CD4-positive, CD25-positive, alpha-beta regulatory T cell (primary cell): ENCODE measurements at regions not wholly inside any gene's neighbourhood (a gene's known extent, or its start where the extent isn't known, plus 50 kb on each side); places are given as distances from the start of the nearest gene placed in this dataset.

Source experiments
- ATAC-seq, 2 donors: fragments of 150-1000 bp; cut with Tn5 transposase; one replicate each; pipeline ENCODE4 v1.10.0; 2021; ENCODE audit warnings: low read depth in 2 of 2, moderate number of reproducible peaks in 2 of 2, moderate library complexity in 1 of 2
- DNase-seq, 3 donors: peaks; one replicate each; pipeline versions ENCODE4 v3.0.0 to v3.0.0-alpha.2; 2012 to 2022; ENCODE audit warnings: mixed read lengths in 1 of 3
- H3K27ac ChIP-seq: one replicate; pipeline ENCODE4 v1.7.0; 2013; ENCODE audit warnings: mild to moderate bottlenecking, low read length; ENCODE audit not compliant: insufficient read depth, poor library complexity, severe bottlenecking
- H3K27me3 ChIP-seq: one replicate; pipeline ENCODE4 v1.7.0; 2013; ENCODE audit warnings: low read length; ENCODE audit not compliant: control insufficient read depth, insufficient read depth
- H3K36me3 ChIP-seq: one replicate; pipeline ENCODE4 v1.7.0; 2013; ENCODE audit warnings: mild to moderate bottlenecking, low read length, moderate library complexity; ENCODE audit not compliant: control insufficient read depth, insufficient read depth
- H3K4me1 ChIP-seq: 2 replicates; pipeline ENCODE4 v1.7.0; 2013; ENCODE audit warnings: mild to moderate bottlenecking, low read length; ENCODE audit not compliant: insufficient read depth, control insufficient read depth, poor library complexity, severe bottlenecking
- H3K4me3 ChIP-seq: one replicate; pipeline ENCODE4 v1.7.0; 2013; ENCODE audit warnings: low read depth, mild to moderate bottlenecking, low read length, moderate library complexity
- H3K9me3 ChIP-seq, 2 experiments: 1 replicate in 1 of 2; 2 replicates in 1 of 2; pipeline ENCODE4 v1.7.0; 2013; ENCODE audit warnings: low read length in 2 of 2, mild to moderate bottlenecking in 1 of 2, moderate library complexity in 1 of 2; ENCODE audit not compliant: control insufficient read depth in 2 of 2
- H3K27ac Mint-ChIP-seq, 3 donors: one replicate each; pipeline ENCODE4 v1.8.0; 2020 to 2022; ENCODE audit warnings: mild to moderate bottlenecking in 3 of 3, mixed read lengths in 3 of 3, moderate library complexity in 2 of 3
- H3K27me3 Mint-ChIP-seq: one replicate; pipeline ENCODE4 v1.8.0; 2022; ENCODE audit warnings: mild to moderate bottlenecking, mixed read lengths
- H3K36me3 Mint-ChIP-seq: one replicate; pipeline ENCODE4 v1.8.0; 2020; ENCODE audit warnings: mixed read lengths
- H3K4me1 Mint-ChIP-seq, 4 donors: one replicate each; pipeline ENCODE4 v1.8.0; 2020 to 2022; ENCODE audit warnings: mixed read lengths in 4 of 4, mild to moderate bottlenecking in 1 of 4
- H3K4me3 Mint-ChIP-seq, 4 donors: one replicate each; pipeline ENCODE4 v1.8.0; 2020 to 2022; ENCODE audit warnings: mild to moderate bottlenecking in 4 of 4, mixed read lengths in 4 of 4, moderate library complexity in 3 of 4
- H3K9me3 Mint-ChIP-seq, 7 donors: one replicate each; pipeline ENCODE4 v1.8.0; 2020 to 2022; ENCODE audit warnings: mixed read lengths in 7 of 7, mild to moderate bottlenecking in 3 of 7, moderate library complexity in 2 of 7

- Mint-ChIP-seq H3K27me3 (no peaks in the 10 kb centered on the region), H3K4me3 (no peak overlapping the region), H3K9me3 (peaks cover 5 to 25% (median 6%) of the 10 kb centered on the region in 7 donors), H3K36me3 (no peaks in the 10 kb centered on the region), H3K27ac (no peak overlapping the region), H3K4me1 (no peaks in the 10 kb centered on the region)
- no peaks in the 10 kb centered on the region for H3K27me3 ChIP-seq
- no peak for DNase-seq
- ATAC-seq: no peak
- H3K36me3 ChIP-seq: no peaks in the 10 kb centered on the region
- no peaks in the 10 kb centered on the region for H3K4me1 ChIP-seq
- no peak overlapping the region for H3K27ac ChIP-seq
- H3K4me3 ChIP-seq: no peak overlapping the region
- H3K9me3 ChIP-seq: peaks cover 0 to 2% of the 10 kb centered on the region in 2 experiments
Measured at GRCh38 chr7:119711104-119711503, 561.9 kb upstream of the KCND2 start.

GRCh38 chr7:119712886-119713462 is 560.0 kb upstream of the KCND2 start:
- Histone ChIP-seq H3K4me3 (no peak overlapping the region), H3K27ac (no peak overlapping the region), H3K4me1 (no peaks in the 10 kb centered on the region), H3K36me3 (no peaks in the 10 kb centered on the region), H3K27me3 (no peaks in the 10 kb centered on the region), H3K9me3 (no peaks in the 10 kb centered on the region)
- Mint-ChIP-seq H3K36me3 (no peaks in the 10 kb centered on the region), H3K4me3 (no peak overlapping the region), H3K27ac (no peak overlapping the region), H3K4me1 (no peaks in the 10 kb centered on the region), H3K27me3 (no peaks in the 10 kb centered on the region), H3K9me3 (peaks cover 6 to 25% (median 8%) of the 10 kb centered on the region in 7 donors)
- no peak for DNase-seq
- ATAC-seq: no peak

- no peaks in the 10 kb centered on the region for H3K36me3 Mint-ChIP-seq
- Histone ChIP-seq H3K27ac (no peak overlapping the region), H3K9me3 (no peaks in the 10 kb centered on the region), H3K4me1 (no peaks in the 10 kb centered on the region), H3K4me3 (no peak overlapping the region), H3K36me3 (no peaks in the 10 kb centered on the region), H3K27me3 (no peaks in the 10 kb centered on the region)
- DNase-seq: no peak
- no peaks in the 10 kb centered on the region for H3K4me1 Mint-ChIP-seq
- no peak for ATAC-seq
- H3K4me3 Mint-ChIP-seq: no peak overlapping the region
- H3K9me3 Mint-ChIP-seq: peaks cover 6 to 24% (median 8%) of the 10 kb centered on the region in 7 donors
- no peaks in the 10 kb centered on the region for H3K27me3 Mint-ChIP-seq
- H3K27ac Mint-ChIP-seq: no peak overlapping the region
Measured at GRCh38 chr7:119713606-119714005, 559.4 kb upstream of the KCND2 start.

- H3K27ac Mint-ChIP-seq: no peak overlapping the region
- no peak overlapping the region for H3K4me3 ChIP-seq
- H3K27me3 ChIP-seq: no peaks in the 10 kb centered on the region
- H3K4me1 Mint-ChIP-seq: no peaks in the 10 kb centered on the region
- peaks cover 0 to 7% (median 2%) of the 10 kb centered on the region in 7 donors for H3K9me3 Mint-ChIP-seq
- DNase-seq (no peak), ATAC-seq (no peak)
- no peak overlapping the region for H3K4me3 Mint-ChIP-seq
- H3K36me3 ChIP-seq: no peaks in the 10 kb centered on the region
- H3K27me3 Mint-ChIP-seq: no peaks in the 10 kb centered on the region
- H3K27ac ChIP-seq: no peak overlapping the region
- H3K4me1 ChIP-seq: no peaks in the 10 kb centered on the region
- H3K36me3 Mint-ChIP-seq: no peaks in the 10 kb centered on the region
- no peaks in the 10 kb centered on the region for H3K9me3 ChIP-seq
Measured at GRCh38 chr7:119720541-119720940, 552.4 kb upstream of the KCND2 start.

GRCh38 chr7:119724041-119724792 is 548.8 kb upstream of the KCND2 start:
- Mint-ChIP-seq H3K27me3 (no peaks in the 10 kb centered on the region), H3K4me3 (no peak overlapping the region), H3K27ac (no peak overlapping the region), H3K36me3 (no peaks in the 10 kb centered on the region), H3K4me1 (no peaks in the 10 kb centered on the region), H3K9me3 (peaks cover 0 to 5% (median 3%) of the 10 kb centered on the region in 7 donors)
- DNase-seq (no peak), ATAC-seq (peak in 1 of 2 donors; percentile 16)
- Histone ChIP-seq H3K9me3 (no peaks in the 10 kb centered on the region), H3K4me1 (no peaks in the 10 kb centered on the region), H3K36me3 (no peaks in the 10 kb centered on the region), H3K27ac (no peak overlapping the region), H3K4me3 (no peak overlapping the region), H3K27me3 (no peaks in the 10 kb centered on the region)

- H3K27me3 Mint-ChIP-seq: no peaks in the 10 kb centered on the region
- ATAC-seq (no peak), DNase-seq (no peak)
- H3K9me3 Mint-ChIP-seq: peaks cover 0 to 11% (median 9%) of the 10 kb centered on the region in 7 donors
- no peaks in the 10 kb centered on the region for H3K4me1 Mint-ChIP-seq
- no peak overlapping the region for H3K4me3 ChIP-seq
- no peak overlapping the region for H3K4me3 Mint-ChIP-seq
- no peak overlapping the region for H3K27ac Mint-ChIP-seq
- H3K36me3 ChIP-seq: no peaks in the 10 kb centered on the region
- no peaks in the 10 kb centered on the region for H3K4me1 ChIP-seq
- no peak overlapping the region for H3K27ac ChIP-seq
- H3K27me3 ChIP-seq: no peaks in the 10 kb centered on the region
- peaks cover 2 to 4% of the 10 kb centered on the region in 2 experiments for H3K9me3 ChIP-seq
- H3K36me3 Mint-ChIP-seq: no peaks in the 10 kb centered on the region
Measured at GRCh38 chr7:119733127-119733879, 539.7 kb upstream of the KCND2 start.

- Mint-ChIP-seq H3K9me3 (peaks cover 0 to 11% (median 6%) of the 10 kb centered on the region in 7 donors), H3K4me3 (no peak overlapping the region), H3K36me3 (no peaks in the 10 kb centered on the region), H3K4me1 (no peaks in the 10 kb centered on the region), H3K27me3 (no peaks in the 10 kb centered on the region), H3K27ac (no peak overlapping the region)
- Histone ChIP-seq H3K4me1 (no peaks in the 10 kb centered on the region), H3K27ac (no peak overlapping the region), H3K27me3 (no peaks in the 10 kb centered on the region), H3K4me3 (no peak overlapping the region), H3K36me3 (no peaks in the 10 kb centered on the region), H3K9me3 (peaks cover 0 to 4% of the 10 kb centered on the region in 2 experiments)
- DNase-seq (no peak), ATAC-seq (no peak)
Measured at GRCh38 chr7:119737390-119737789, 535.6 kb upstream of the KCND2 start.
